ENCODE measurements at regions not wholly inside any gene's neighbourhood (a gene's known extent, or its start where the extent isn't known, plus 50 kb on each side); places are given as distances from the start of the nearest gene placed in this dataset.

GRCh38 chr2:207437136-207437523 lies 92.6 kb upstream of the CREB1 start:
- TF ChIP-seq CTCF (IDR thresholded peaks at IDR 0.05) (no peak), POLR2A (IDR thresholded peaks at IDR 0.05) (no peak)

All from adrenal gland (tissue), 5 donors.